Lower lobe of right lung (tissue), 2 donors: ENCODE measurements at regions not wholly inside any gene's neighbourhood (a gene's known extent, or its start where the extent isn't known, plus 50 kb on each side); places are given as distances from the start of the nearest gene placed in this dataset.

Experiments used
- ATAC-seq, 2 donors: fragments of 200-7000 bp; cut with Tn5 transposase; one replicate each; pipeline ENCODE4 v1.9.1; 2020 to 2022; ENCODE audit warnings: mild to moderate bottlenecking in 2 of 2, moderate library complexity in 2 of 2
- DNase-seq: peaks from one replicate; pipeline ENCODE4 v3.0.0-alpha.2; 2020
- H3K27ac ChIP-seq: fragments of 200-600 bp; one replicate; pipeline ENCODE4 v1.8.0; 2022
- H3K27me3 ChIP-seq: fragments of 200-600 bp; one replicate; pipeline ENCODE4 v1.8.0; 2022; ENCODE audit warnings: low read depth
- H3K36me3 ChIP-seq: fragments of 200-600 bp; one replicate; pipeline ENCODE4 v1.8.0; 2022; ENCODE audit warnings: mild to moderate bottlenecking
- H3K4me1 ChIP-seq: fragments of 200-600 bp; one replicate; pipeline ENCODE4 v1.8.0; 2022
- H3K4me3 ChIP-seq: fragments of 200-600 bp; one replicate; pipeline ENCODE4 v1.8.0; 2022; ENCODE audit warnings: mild to moderate bottlenecking
- H3K9me3 ChIP-seq: fragments of 200-600 bp; one replicate; pipeline ENCODE4 v1.8.0; 2022
- CTCF ChIP-seq: fragments of 200-600 bp; IDR thresholded peaks from one replicate; pipeline ENCODE4 v1.8.0; 2022; ENCODE audit warnings: antibody characterized with exemption, mild to moderate bottlenecking
- intact Hi-C: fragments of 100-400 bp; cut with DNase I; formaldehyde crosslinking; loops from one replicate; pipeline ENCODE4 v1.11.0; 2022
- donor health status: DM: no; HTN: yes; CAD: no; lungs with severe emphysema.

DNA sequence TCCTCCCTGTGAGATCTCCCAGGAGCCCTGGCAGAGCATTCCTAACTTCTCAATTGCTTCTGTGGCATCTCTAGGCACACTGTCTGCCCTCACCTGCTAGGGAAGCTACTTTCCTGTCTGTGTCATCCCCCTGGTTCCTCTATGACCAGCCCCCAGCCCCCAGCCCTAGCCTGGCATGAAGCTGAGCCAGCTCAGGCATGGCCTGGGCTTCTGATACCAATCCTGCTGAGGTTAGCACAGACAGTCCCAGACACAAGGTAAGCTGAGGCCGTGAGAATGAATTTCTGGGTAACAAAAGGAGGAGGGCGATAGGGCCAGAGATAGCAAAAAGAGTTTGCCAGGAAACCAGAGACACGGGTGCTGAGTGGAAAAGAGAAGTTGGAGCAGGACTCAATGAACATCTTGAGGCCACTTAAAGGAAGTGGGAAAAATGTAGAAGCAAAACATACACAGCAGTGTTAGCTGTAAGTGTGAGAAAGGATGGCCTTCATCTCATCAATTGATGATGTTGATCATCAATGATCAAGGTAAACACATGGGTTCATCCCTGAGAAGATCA lies 87.6 kb upstream of the PICALM start:
- H3K36me3 ChIP-seq, result no peaks in the 10 kb centered on the region
- no peak overlapping the region for H3K4me3 ChIP-seq
- no peak overlapping the region for H3K27ac ChIP-seq
- ATAC-seq (no peak), DNase-seq (no peak)
- no peaks in the 10 kb centered on the region for H3K9me3 ChIP-seq
- TF ChIP-seq CTCF, result no peak
- H3K4me1 ChIP-seq, result peaks cover 17% of the 10 kb centered on the region
- intact Hi-C loops, result no loop called here
- H3K27me3 ChIP-seq, result no peaks in the 10 kb centered on the region

- intact Hi-C loops, result no loop called here
- DNase-seq (no peak), ATAC-seq (no peak)
- TF ChIP-seq CTCF, result no peak
- Histone ChIP-seq H3K4me3 (no peak overlapping the region), H3K9me3 (no peaks in the 10 kb centered on the region), H3K36me3 (no peaks in the 10 kb centered on the region), H3K27ac (no peak overlapping the region), H3K27me3 (no peaks in the 10 kb centered on the region), H3K4me1 (peaks cover 27% of the 10 kb centered on the region)
These were observed 86.4 kb upstream of the PICALM start for GRCh38 chr11:86155200-86155844.

DNA sequence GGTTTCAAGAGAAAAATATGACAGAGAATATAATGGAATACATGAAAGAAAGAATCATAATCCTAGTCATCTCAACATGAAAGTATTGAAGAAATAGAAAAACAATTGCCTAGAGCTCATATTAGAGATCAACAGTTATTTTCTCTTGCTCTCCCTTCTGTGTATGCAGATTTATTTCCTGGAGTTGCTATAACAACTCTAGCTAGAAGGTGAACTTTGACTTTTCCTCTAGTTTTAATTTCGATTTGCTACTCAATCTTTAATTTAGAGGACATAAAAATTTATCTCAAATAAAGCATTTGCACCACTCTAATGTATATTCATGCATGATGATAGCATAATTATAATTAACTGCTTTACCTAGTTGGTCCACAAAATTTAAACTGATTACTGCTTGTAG lies 84.6 kb upstream of the PICALM start:
- no peak for TF ChIP-seq CTCF
- DNase-seq (no peak), ATAC-seq (no peak)
- intact Hi-C loops, result no loop called here
- Histone ChIP-seq H3K27me3 (no peaks in the 10 kb centered on the region), H3K36me3 (no peaks in the 10 kb centered on the region), H3K4me3 (no peak overlapping the region), H3K4me1 (peaks cover 30% of the 10 kb centered on the region), H3K9me3 (no peaks in the 10 kb centered on the region), H3K27ac (no peak overlapping the region)

DNA sequence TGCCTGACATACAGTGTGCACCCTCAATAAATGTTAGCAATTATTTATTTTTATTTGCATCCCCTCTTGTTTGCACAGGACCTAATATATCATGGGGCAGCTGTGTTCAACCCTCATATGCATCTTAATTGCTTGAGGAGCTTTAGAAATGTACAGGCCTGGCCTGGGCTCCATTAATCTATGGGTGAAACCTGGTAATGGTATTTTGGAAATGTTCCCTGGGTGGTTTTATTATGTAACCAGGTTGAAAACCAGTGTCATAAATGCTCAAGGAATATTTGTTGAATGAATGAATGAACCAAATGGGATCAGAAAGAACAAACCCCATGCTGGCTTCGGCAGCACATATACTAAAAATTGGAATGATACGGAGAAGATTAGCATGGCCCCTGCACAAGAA lies 84.0 kb upstream of the PICALM start:
- Histone ChIP-seq H3K9me3 (no peaks in the 10 kb centered on the region), H3K27ac (no peak overlapping the region), H3K36me3 (no peaks in the 10 kb centered on the region), H3K4me3 (no peak overlapping the region), H3K27me3 (no peaks in the 10 kb centered on the region), H3K4me1 (peaks cover 30% of the 10 kb centered on the region)
- DNase-seq (no peak), ATAC-seq (no peak)
- no peak for TF ChIP-seq CTCF
- intact Hi-C loops, result no loop called here

DNA sequence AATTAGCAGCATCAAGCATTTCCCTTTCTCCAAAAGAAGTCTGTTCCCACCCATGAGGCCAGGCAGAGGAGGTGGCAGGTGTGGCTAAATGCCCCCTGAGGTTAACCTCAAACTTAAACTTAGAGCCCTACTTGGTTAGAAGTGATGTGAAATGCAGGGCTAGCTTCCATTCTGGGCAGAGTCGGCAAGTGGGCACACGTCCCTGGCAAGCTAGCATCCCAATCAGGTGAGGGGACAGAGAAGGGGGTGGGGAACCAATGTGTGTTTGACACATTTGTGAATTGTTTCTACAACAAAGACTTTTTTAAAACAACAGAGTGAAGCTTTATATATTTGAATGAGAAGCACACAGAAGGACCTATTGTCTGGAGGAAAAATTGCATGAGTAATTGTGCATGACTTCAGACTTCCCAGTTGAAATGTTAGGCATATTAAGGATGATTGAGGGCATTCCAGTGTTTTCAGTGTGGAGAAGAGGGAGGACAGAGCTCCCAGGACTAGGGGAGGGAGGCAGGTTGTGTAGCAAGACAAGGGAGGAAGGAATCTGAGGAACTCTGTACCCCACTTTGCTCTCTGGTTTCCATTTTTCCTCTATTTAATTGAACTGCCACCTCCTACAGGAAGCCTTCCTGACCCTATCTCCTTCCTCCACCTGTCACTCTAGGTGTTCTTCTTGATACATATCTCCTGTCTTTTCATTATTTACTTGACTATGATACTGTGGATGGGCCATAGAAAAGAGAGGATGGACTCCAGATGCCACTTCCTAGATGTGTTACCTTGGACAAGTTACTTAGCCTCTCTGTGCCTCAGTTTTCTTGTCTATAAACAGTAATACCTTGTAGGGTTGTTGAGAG lies 83.3 kb upstream of the PICALM start:
- DNase-seq, result no peak
- ATAC-seq, result peak in 1 of 2 donors; percentile 8
- no peaks in the 10 kb centered on the region for H3K27me3 ChIP-seq
- peaks cover 30% of the 10 kb centered on the region for H3K4me1 ChIP-seq
- no peaks in the 10 kb centered on the region for H3K9me3 ChIP-seq
- no peak overlapping the region for H3K4me3 ChIP-seq
- H3K27ac ChIP-seq, result peak overlapping the region; percentile 60
- no peak for TF ChIP-seq CTCF
- H3K36me3 ChIP-seq, result no peaks in the 10 kb centered on the region
- intact Hi-C loops, result no loop called here
